Endothelial cell of umbilical vein (primary cell): ENCODE measurements at regions not wholly inside any gene's neighbourhood (a gene's known extent, or its start where the extent isn't known, plus 50 kb on each side); places are given as distances from the start of the nearest gene placed in this dataset.

Source experiments
- BruUV-seq: library from RNA; stranded (reverse); fragments of 400-500 nt; replicated peaks from 2 replicates; lab custom pipeline; 2021; lab: Mats Ljungman, UMichigan
- CTCF ChIA-PET: fragments of 300-600, 350-600 bp; sonication (Branson Sonifier 250); formaldehyde crosslinking; loops from one replicate; lab custom pipeline; 2021; ENCODE audit warnings: antibody characterized with exemption, inconsistent platforms; lab: Charles Lee
- POLR2A ChIA-PET: fragments of 300-600, 350-600 bp; sonication (Branson Sonifier 250); formaldehyde crosslinking; loops from one replicate; lab custom pipeline; 2021; ENCODE audit warnings: antibody characterized with exemption, inconsistent platforms; lab: Charles Lee
- DNase-seq: peaks from one replicate; pipeline ENCODE4 v3.0.0-alpha.2; 2011; ENCODE audit warnings: low read depth, low spot score
- FAIRE-seq: peaks from 2 replicates; lab custom pipeline; 2011; peaks lifted over from hg19 to GRCh38; lab: Jason Lieb, UNC
- H2AFZ ChIP-seq: 2 replicates; pipeline ENCODE4 v1.6.0; 2012; ENCODE audit warnings: low read depth, low read length, control low read depth, inconsistent platforms
- H3K27ac ChIP-seq: 2 replicates; pipeline ENCODE4 v1.5.1; 2011; ENCODE audit warnings: low read depth, mild to moderate bottlenecking, control low read depth, low read length, moderate library complexity; ENCODE audit not compliant: insufficient read depth
- H3K27me3 ChIP-seq, 2 experiments: 2 replicates each; pipeline versions ENCODE4 v1.6.0 to v1.6.1; 2011; ENCODE audit warnings: low read length in 2 of 2, mixed read lengths in 1 of 2; ENCODE audit not compliant: control insufficient read depth in 2 of 2, insufficient read depth in 2 of 2
- H3K36me3 ChIP-seq, 2 experiments: 2 replicates in 1 of 2; 3 replicates in 1 of 2; pipeline ENCODE4 v1.5.1; 2011; ENCODE audit warnings: low read length in 2 of 2, mild to moderate bottlenecking in 1 of 2, moderate library complexity in 1 of 2; ENCODE audit not compliant: control insufficient read depth in 2 of 2, insufficient read depth in 2 of 2; ENCODE audit errors: extremely low read depth in 1 of 2
- H3K4me1 ChIP-seq: 3 replicates; pipeline ENCODE4 v1.5.1; 2011; ENCODE audit warnings: mild to moderate bottlenecking, low read length; ENCODE audit not compliant: control insufficient read depth, insufficient read depth; ENCODE audit errors: extremely low read depth
- H3K4me2 ChIP-seq: 2 replicates; pipeline ENCODE4 v1.6.1; 2011; ENCODE audit warnings: low read length, control low read depth, mixed read lengths; ENCODE audit not compliant: insufficient read depth
- H3K4me3 ChIP-seq, 3 experiments: fragments of 200-600 bp in 1 of 3; sonication (generic), shearing (Covaris generic) in 1 of 3; replicated peaks in 1 of 3; 2 replicates each; pipeline ENCODE4 v1.5.1; 2011 to 2016; ENCODE audit warnings: control low read depth in 3 of 3, low read length in 3 of 3, mild to moderate bottlenecking in 2 of 3, inconsistent platforms in 1 of 3, low read depth in 1 of 3, moderate library complexity in 1 of 3; ENCODE audit not compliant: insufficient read depth in 1 of 3
- H3K79me2 ChIP-seq: 2 replicates; pipeline ENCODE4 v1.6.0; 2012; ENCODE audit warnings: low read length, inconsistent platforms; ENCODE audit not compliant: control insufficient read depth, insufficient read depth
- H3K9ac ChIP-seq: replicated peaks from 2 replicates; pipeline ENCODE3; 2011; ENCODE audit warnings: low read length, control low read depth; ENCODE audit not compliant: insufficient read depth; ENCODE audit errors: extremely low read depth
- H3K9me1 ChIP-seq: replicated peaks from 3 replicates; pipeline ENCODE4 v1.6.0; 2011; ENCODE audit warnings: mild to moderate bottlenecking, low read length; ENCODE audit not compliant: control insufficient read depth, insufficient read depth; ENCODE audit errors: extremely low read depth
- H3K9me3 ChIP-seq: replicated peaks from 2 replicates; pipeline ENCODE4 v1.5.1; 2012; ENCODE audit warnings: low read length, inconsistent platforms; ENCODE audit not compliant: control insufficient read depth, insufficient read depth
- H4K20me1 ChIP-seq: replicated peaks from 2 replicates; pipeline ENCODE3; 2011; ENCODE audit warnings: mild to moderate bottlenecking, low read length; ENCODE audit not compliant: control insufficient read depth, insufficient read depth; ENCODE audit errors: extremely low read depth
- CTCF ChIP-seq, 2 donors: IDR thresholded peaks; 1 replicate in 1 of 2; 2 replicates in 1 of 2; pipeline ENCODE4 v1.5.1; 2011; ENCODE audit warnings: low read length in 2 of 2, mild to moderate bottlenecking in 2 of 2, moderate library complexity in 2 of 2, control low read depth in 1 of 2, inconsistent platforms in 1 of 2, low read depth in 1 of 2; ENCODE audit not compliant: insufficient read depth in 1 of 2; ENCODE audit errors: extremely low read depth in 1 of 2
- EZH2 ChIP-seq: IDR thresholded peaks from 2 replicates; pipeline ENCODE4 v1.6.1; 2012; ENCODE audit warnings: borderline replicate concordance, low read depth, mild to moderate bottlenecking, moderate library complexity, low read length, inconsistent platforms; ENCODE audit not compliant: severe bottlenecking
- FOS ChIP-seq: IDR thresholded peaks from 2 replicates; pipeline ENCODE4 v1.6.1; 2011; ENCODE audit warnings: mild to moderate bottlenecking, low read length, moderate library complexity, borderline replicate concordance; ENCODE audit not compliant: insufficient read depth
- GATA2 ChIP-seq: IDR thresholded peaks from 2 replicates; pipeline ENCODE4 v1.7.0; 2011; ENCODE audit warnings: low read depth, mild to moderate bottlenecking, moderate library complexity, mixed read lengths, low read length; ENCODE audit not compliant: insufficient read length, insufficient read depth
- JUN ChIP-seq: IDR thresholded peaks from 2 replicates; pipeline ENCODE4 v1.6.1; 2011; ENCODE audit warnings: borderline replicate concordance, low read depth; ENCODE audit not compliant: insufficient read length, insufficient read depth
- MYC ChIP-seq: IDR thresholded peaks from one replicate; pipeline ENCODE4 v1.6.1; 2011; ENCODE audit warnings: mild to moderate bottlenecking, low read depth, low read length
- POLR2A ChIP-seq: IDR thresholded peaks from 2 replicates; pipeline ENCODE4 v1.6.1; 2012; ENCODE audit warnings: low read depth, mild to moderate bottlenecking, control low read depth, low read length
- POLR2AphosphoS5 ChIP-seq: IDR thresholded peaks from 2 replicates; pipeline ENCODE4 v1.6.1; 2012; ENCODE audit warnings: low read depth, mild to moderate bottlenecking, control low read depth, low read length, moderate library complexity; ENCODE audit not compliant: insufficient read depth
- dilution Hi-C: fragments of 300-500 bp; cut with MboI; formaldehyde crosslinking; loops from one replicate; pipeline ENCODE4 v1.15.0; 2019; ENCODE audit warnings: low sequenced_read_pairs; ENCODE audit not compliant: extremely low pct_ligation_motif_present
- intact Hi-C: fragments of 100-400 bp; cut with micrococcal nuclease; formaldehyde crosslinking; loops from one replicate; pipeline ENCODE4 v1.10.0; 2022
- TF ChIP-seq, protein P1 (sequence below): IDR thresholded peaks from 2 replicates; pipeline ENCODE4 v1.6.1; 2011; ENCODE audit not compliant: insufficient read depth, insufficient read length

DNA sequence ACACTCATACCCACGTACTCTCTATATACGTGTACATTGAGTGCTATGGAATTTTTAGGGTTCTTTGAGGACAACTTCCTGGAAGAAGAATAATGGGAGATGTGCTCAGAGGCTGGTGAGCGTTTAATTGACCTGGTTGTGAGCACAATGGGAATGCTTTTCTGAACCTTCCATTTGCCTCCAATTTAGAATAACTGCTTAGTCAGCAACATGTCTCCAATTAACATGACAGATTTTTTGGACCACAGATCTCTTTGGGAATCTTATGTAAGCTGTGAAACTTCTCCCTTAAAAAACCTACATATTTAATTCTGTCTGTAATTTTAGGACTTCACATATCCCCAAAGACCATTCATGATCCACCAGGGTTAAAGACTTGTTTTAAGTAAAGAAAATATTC lies 166.7 kb upstream of the TNP1 start:
- no peak for FAIRE-seq
- Histone ChIP-seq H4K20me1 (no peaks in the 10 kb centered on the region), H3K27ac (no peak overlapping the region), H2AFZ (no peak overlapping the region), H3K36me3 (no peaks in the 10 kb centered on the region), H3K4me2 (no peak overlapping the region), H3K9ac (no peak overlapping the region), H3K9me1 (no peaks in the 10 kb centered on the region), H3K79me2 (no peaks in the 10 kb centered on the region), H3K9me3 (no peaks in the 10 kb centered on the region), H3K4me3 (no peak overlapping the region), H3K27me3 (peaks cover 0 to 2% of the 10 kb centered on the region in 2 experiments), H3K4me1 (no peaks in the 10 kb centered on the region)
- BruUV-seq, result no TSS peak
- no peak for TF ChIP-seq CTCF (IDR thresholded peaks at IDR 0.05; ENCODE audit: extremely low read depth in 1 of 2, insufficient read depth in 1 of 2, low read depth in 1 of 2, low read length in 2 of 2)
- no peak for TF ChIP-seq MYC
- DNase-seq, result no peak
- ChIA-PET CTCF (no interaction called here), POLR2A (no interaction called here)
- dilution Hi-C loops (no loop called here), intact Hi-C loops (no loop called here)

DNA sequence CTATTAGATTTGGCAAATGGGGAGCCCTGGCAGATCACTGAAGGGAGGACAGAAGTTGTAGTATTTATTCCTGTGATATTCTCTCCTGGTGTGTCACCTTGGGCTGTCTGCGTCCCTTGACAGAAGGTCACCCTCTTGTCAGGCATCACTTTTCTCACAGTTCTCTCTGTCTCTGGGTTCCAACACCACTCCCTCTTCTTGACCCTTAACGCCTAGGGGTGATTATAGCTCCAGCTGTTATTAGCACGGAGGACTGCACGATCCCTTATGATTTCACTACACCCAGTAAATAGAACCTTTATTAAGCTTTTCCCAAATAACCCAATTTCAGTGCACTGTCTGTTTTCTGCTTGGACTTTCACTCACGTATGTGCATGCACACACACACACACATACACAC lies 166.3 kb upstream of the TNP1 start:
- FAIRE-seq, result no peak

More for the DNA sequence above, 166.3 kb upstream of the TNP1 start:
- intact Hi-C loops (no loop called here), dilution Hi-C loops (no loop called here)
- no peaks in the 10 kb centered on the region for H4K20me1 ChIP-seq
- TF ChIP-seq POLR2AphosphoS5 (no peak), CTCF (IDR thresholded peaks at IDR 0.05; ENCODE audit: extremely low read depth in 1 of 2, insufficient read depth in 1 of 2, low read depth in 1 of 2, low read length in 2 of 2) (no peak), JUN (no peak), FOS (no peak), MYC (no peak), GATA2 (no peak), EZH2 (no peak), POLR2A (no peak)
- TF ChIP-seq, protein P1, sequence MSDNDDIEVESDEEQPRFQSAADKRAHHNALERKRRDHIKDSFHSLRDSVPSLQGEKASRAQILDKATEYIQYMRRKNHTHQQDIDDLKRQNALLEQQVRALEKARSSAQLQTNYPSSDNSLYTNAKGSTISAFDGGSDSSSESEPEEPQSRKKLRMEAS, result no peak
- ChIA-PET CTCF (no interaction called here), POLR2A (no interaction called here)
- no peak overlapping the region for H2AFZ ChIP-seq
- no peaks in the 10 kb centered on the region for H3K4me1 ChIP-seq
- H3K79me2 ChIP-seq, result no peaks in the 10 kb centered on the region
- no peak for DNase-seq
- H3K27me3 ChIP-seq, result peaks cover 0 to 2% of the 10 kb centered on the region in 2 experiments
- no peaks in the 10 kb centered on the region for H3K9me3 ChIP-seq
- no peak overlapping the region for H3K4me2 ChIP-seq
- H3K36me3 ChIP-seq, result no peaks in the 10 kb centered on the region
- no peak overlapping the region for H3K27ac ChIP-seq
- H3K9ac ChIP-seq, result no peak overlapping the region
- BruUV-seq, result no TSS peak
- H3K9me1 ChIP-seq, result no peaks in the 10 kb centered on the region
- no peak overlapping the region for H3K4me3 ChIP-seq
